Osteocyte (in vitro differentiated cells): ENCODE measurements at regions not wholly inside any gene's neighbourhood (a gene's known extent, or its start where the extent isn't known, plus 50 kb on each side); places are given as distances from the start of the nearest gene placed in this dataset.
A peak's percentile ranks its signal among the peaks of the same experiment; 100 is the strongest.

Source experiments
- DNase-seq: peaks from one replicate; pipeline ENCODE4 v3.0.0; 2021; ENCODE audit warnings: mixed read lengths; ENCODE audit not compliant: unreplicated experiment; ENCODE audit errors: extremely low spot score
- H3K27ac Mint-ChIP-seq: one replicate; pipeline ENCODE4 v1.8.0; 2021; ENCODE audit warnings: mild to moderate bottlenecking, mixed read lengths; ENCODE audit not compliant: unreplicated experiment
- H3K27me3 Mint-ChIP-seq: one replicate; pipeline ENCODE4 v1.8.0; 2021; ENCODE audit warnings: mixed read lengths; ENCODE audit not compliant: unreplicated experiment
- H3K36me3 Mint-ChIP-seq: one replicate; pipeline ENCODE4 v1.8.0; 2021; ENCODE audit warnings: mixed read lengths; ENCODE audit not compliant: unreplicated experiment
- H3K4me1 Mint-ChIP-seq: one replicate; pipeline ENCODE4 v1.8.0; 2021; ENCODE audit warnings: mixed read lengths; ENCODE audit not compliant: unreplicated experiment
- H3K4me3 Mint-ChIP-seq: one replicate; pipeline ENCODE4 v1.8.0; 2021; ENCODE audit warnings: mild to moderate bottlenecking, moderate library complexity, mixed read lengths; ENCODE audit not compliant: unreplicated experiment
- H3K9me3 Mint-ChIP-seq: one replicate; pipeline ENCODE4 v1.8.0; 2021; ENCODE audit warnings: mixed read lengths; ENCODE audit not compliant: unreplicated experiment
- TF ChIP-seq, protein P1 (sequence below): fragments of 200-600 bp; sonication (generic); IDR thresholded peaks from 2 replicates; pipeline ENCODE4 v1.5.0; 2021; ENCODE audit warnings: antibody characterized with exemption, mild to moderate bottlenecking, moderate library complexity

DNA sequence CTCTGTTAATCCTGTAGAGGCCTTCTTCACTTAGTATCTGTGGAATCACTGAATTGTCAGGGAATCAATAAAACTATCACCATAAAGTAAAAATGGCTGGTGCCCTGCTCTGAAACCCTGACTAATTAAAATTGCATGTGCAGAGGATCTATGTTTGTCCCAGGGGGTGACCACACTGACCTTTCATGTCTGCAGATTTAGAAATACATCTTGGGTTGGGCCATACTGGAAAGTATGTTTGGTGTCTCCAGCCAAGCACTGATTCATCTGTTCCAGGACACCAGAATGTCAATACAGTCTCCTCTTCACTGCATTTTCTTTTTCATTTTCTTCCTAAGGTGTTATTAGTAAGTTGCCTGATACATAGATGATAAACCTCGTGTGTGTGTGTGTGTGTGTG, 490.9 kb upstream of the INTU start:
- TF ChIP-seq, protein P1, sequence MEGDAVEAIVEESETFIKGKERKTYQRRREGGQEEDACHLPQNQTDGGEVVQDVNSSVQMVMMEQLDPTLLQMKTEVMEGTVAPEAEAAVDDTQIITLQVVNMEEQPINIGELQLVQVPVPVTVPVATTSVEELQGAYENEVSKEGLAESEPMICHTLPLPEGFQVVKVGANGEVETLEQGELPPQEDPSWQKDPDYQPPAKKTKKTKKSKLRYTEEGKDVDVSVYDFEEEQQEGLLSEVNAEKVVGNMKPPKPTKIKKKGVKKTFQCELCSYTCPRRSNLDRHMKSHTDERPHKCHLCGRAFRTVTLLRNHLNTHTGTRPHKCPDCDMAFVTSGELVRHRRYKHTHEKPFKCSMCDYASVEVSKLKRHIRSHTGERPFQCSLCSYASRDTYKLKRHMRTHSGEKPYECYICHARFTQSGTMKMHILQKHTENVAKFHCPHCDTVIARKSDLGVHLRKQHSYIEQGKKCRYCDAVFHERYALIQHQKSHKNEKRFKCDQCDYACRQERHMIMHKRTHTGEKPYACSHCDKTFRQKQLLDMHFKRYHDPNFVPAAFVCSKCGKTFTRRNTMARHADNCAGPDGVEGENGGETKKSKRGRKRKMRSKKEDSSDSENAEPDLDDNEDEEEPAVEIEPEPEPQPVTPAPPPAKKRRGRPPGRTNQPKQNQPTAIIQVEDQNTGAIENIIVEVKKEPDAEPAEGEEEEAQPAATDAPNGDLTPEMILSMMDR, result no peak
- no peak for DNase-seq
- Mint-ChIP-seq H3K4me3 (no peak overlapping the region), H3K9me3 (no peaks in the 10 kb centered on the region), H3K36me3 (peaks cover 5% of the 10 kb centered on the region), H3K27ac (peak overlapping the region; percentile 14), H3K4me1 (peaks cover 61% of the 10 kb centered on the region), H3K27me3 (no peaks in the 10 kb centered on the region)

DNA sequence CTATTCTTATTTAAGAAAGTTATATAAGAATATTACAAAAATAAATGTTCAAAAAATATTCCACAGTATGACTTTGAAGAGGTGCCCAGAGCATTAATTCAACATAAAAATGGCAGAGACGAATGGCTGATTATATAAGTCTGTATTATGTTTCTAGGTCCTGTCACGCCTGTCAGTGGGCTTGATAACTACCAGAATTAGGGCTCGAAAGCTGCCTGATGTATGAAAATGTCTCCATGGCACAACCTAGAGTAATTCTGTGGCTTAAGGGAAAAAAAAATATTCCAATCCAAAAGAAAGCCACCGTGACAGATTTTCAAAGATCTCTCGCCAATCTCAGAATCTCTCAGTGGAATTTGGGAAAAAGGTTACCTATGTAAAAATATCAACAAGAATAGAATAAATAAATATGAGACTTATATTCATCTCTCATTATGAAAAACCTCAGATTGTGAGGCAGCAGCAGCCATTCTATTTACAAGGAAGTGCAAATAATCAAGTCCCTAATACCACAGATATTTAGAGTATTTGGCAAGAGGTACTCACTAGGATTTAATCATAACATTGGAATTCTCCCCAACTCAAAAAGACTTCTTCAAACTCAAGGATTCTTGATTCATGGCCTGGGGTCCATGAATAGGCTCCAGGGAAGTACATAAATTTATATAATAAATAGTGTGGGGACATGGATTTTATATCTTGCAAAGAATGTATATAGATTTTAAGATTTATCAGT, 489.1 kb upstream of the INTU start:
- no peak for DNase-seq

DNA sequence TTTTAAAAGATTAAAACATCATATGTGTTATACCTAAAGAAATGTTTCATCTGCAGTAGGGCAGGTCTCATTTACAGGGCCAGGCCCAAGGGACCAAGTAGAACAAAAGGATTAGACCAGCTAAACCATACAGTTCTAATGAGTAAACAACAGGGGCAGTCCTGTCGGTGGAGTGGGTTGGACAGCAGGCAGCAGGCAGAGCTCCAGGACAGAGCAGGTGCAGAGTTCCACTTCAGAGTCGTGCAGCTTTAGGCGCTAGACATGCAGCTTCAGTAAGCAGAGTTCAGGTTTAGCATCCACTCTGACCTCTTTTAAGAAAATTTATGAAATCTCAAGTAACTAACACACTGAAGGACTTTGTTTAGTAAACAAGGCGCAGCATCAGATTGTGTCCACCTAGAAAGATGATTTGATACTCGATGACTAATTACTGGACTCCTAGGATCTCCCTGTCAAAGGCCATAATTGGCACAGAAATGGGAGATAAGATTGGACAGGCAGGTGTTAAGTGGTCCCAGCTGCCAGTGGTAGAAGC, 487.7 kb upstream of the INTU start:
- DNase-seq, result no peak
- no peak overlapping the region for H3K27ac Mint-ChIP-seq
- peaks cover 48% of the 10 kb centered on the region for H3K4me1 Mint-ChIP-seq
- no peaks in the 10 kb centered on the region for H3K9me3 Mint-ChIP-seq
- TF ChIP-seq, protein P1, result no peak
- no peaks in the 10 kb centered on the region for H3K27me3 Mint-ChIP-seq
- H3K4me3 Mint-ChIP-seq, result no peak overlapping the region
- H3K36me3 Mint-ChIP-seq, result peaks cover 3% of the 10 kb centered on the region

More for the DNA sequence above, 489.1 kb upstream of the INTU start:
- TF ChIP-seq, protein P1, result no peak
- Mint-ChIP-seq H3K27me3 (no peaks in the 10 kb centered on the region), H3K9me3 (no peaks in the 10 kb centered on the region), H3K4me3 (no peak overlapping the region), H3K36me3 (peaks cover 3% of the 10 kb centered on the region), H3K27ac (peak overlapping the region; percentile 72), H3K4me1 (peaks cover 57% of the 10 kb centered on the region)

DNA sequence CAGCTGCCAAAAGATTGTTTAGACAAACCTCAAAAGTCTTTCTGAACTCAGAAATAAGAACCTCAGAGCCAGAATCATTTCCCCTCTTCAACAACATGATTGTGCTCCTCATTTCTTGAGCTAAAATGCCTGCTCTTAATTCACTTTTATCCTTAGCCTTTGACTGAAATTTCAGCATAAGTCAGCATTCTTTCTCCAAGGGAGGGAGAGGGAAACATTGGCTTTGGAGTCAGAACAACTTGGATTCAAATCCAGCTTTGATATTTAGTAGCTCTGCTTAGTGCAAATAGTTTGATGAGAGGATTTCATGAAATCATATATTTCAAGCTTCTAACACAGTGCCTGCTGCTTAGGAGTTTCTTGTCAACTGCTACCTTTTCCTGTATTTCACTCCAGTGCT, 484.6 kb upstream of the INTU start:
- peaks cover 11% of the 10 kb centered on the region for H3K9me3 Mint-ChIP-seq
- H3K27ac Mint-ChIP-seq, result no peak overlapping the region
- peaks cover 8% of the 10 kb centered on the region for H3K36me3 Mint-ChIP-seq
- H3K27me3 Mint-ChIP-seq, result no peaks in the 10 kb centered on the region
- no peak for DNase-seq
- no peak overlapping the region for H3K4me3 Mint-ChIP-seq
- peaks cover 30% of the 10 kb centered on the region for H3K4me1 Mint-ChIP-seq
- TF ChIP-seq, protein P1, result no peak

DNA sequence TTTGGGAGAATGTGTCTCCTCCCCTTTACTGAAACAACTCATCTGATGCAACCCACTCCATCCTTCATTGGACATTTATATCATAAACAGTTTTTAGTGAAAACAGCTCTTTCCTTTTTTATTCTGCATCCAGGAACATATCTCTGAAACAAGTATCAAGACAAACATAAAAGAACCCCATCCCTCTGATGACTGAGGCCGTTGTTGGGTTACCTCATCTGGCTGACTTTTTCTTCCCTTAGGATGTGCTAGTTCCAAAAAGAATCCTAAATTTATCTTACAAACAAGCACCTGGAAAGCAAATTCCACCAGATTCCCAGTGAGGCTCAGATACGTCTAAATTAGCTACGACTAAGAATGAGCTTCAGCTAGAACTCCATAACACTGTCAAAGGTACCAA, 483.7 kb upstream of the INTU start:
- H3K4me3 Mint-ChIP-seq, result no peak overlapping the region
- no peak for DNase-seq
- peaks cover 8% of the 10 kb centered on the region for H3K36me3 Mint-ChIP-seq
- TF ChIP-seq, protein P1, result no peak
- H3K9me3 Mint-ChIP-seq, result peaks cover 11% of the 10 kb centered on the region
- no peaks in the 10 kb centered on the region for H3K27me3 Mint-ChIP-seq
- no peak overlapping the region for H3K27ac Mint-ChIP-seq
- H3K4me1 Mint-ChIP-seq, result peaks cover 23% of the 10 kb centered on the region
